ENCODE measurements at regions not wholly inside any gene's neighbourhood (a gene's known extent, or its start where the extent isn't known, plus 50 kb on each side); places are given as distances from the start of the nearest gene placed in this dataset.

GRCh38 chr12:11580125-11580751 lies 69.2 kb upstream of the ETV6 start:
- peaks cover 8% of the 10 kb centered on the region for H3K27me3 Mint-ChIP-seq
- H3K27ac Mint-ChIP-seq, result no peak overlapping the region
- ChIA-PET CTCF (interaction anchor here (0.6 to 10.7 kb wide), 13 partner anchors 10 to 748 kb away, joined by 3 to 234 read pairs (median 4); partner anchors contain the start of gene BCL2L14), POLR2A (interaction anchor here (1.1 to 2.8 kb wide), 3 partner anchors 34 to 453 kb away, joined by 3 to 14 read pairs (median 3); no protein-coding TSS in a partner anchor)
- peaks cover 16% of the 10 kb centered on the region for H3K4me1 Mint-ChIP-seq
- no peaks in the 10 kb centered on the region for H3K36me3 Mint-ChIP-seq (ENCODE audit: low read depth)
- H3K9me3 Mint-ChIP-seq, result no peaks in the 10 kb centered on the region
- DNase-seq, result no peak
- no peak overlapping the region for H3K4me3 Mint-ChIP-seq

- Mint-ChIP-seq H3K27ac (no peak overlapping the region), H3K27me3 (peaks cover 8% of the 10 kb centered on the region), H3K4me3 (no peak overlapping the region), H3K4me1 (peaks cover 16% of the 10 kb centered on the region), H3K9me3 (no peaks in the 10 kb centered on the region), H3K36me3 (ENCODE audit: low read depth) (no peaks in the 10 kb centered on the region)
- ChIA-PET POLR2A (interaction anchor here (1.0 to 2.8 kb wide), 3 partner anchors 185 to 452 kb away, joined by 3 to 14 read pairs (median 3); no protein-coding TSS in a partner anchor), CTCF (interaction anchor here (0.9 to 10.7 kb wide), 13 partner anchors 9 to 752 kb away, joined by 3 to 234 read pairs (median 4); no protein-coding TSS in a partner anchor)
- peak; percentile 66 for DNase-seq
These were observed 68.2 kb upstream of the ETV6 start for GRCh38 chr12:11581179-11581755.

- Mint-ChIP-seq H3K27ac (no peak overlapping the region), H3K36me3 (ENCODE audit: low read depth) (no peaks in the 10 kb centered on the region), H3K9me3 (no peaks in the 10 kb centered on the region), H3K4me3 (no peak overlapping the region), H3K4me1 (peaks cover 12% of the 10 kb centered on the region), H3K27me3 (peaks cover 8% of the 10 kb centered on the region)
- ChIA-PET CTCF (interaction anchor here (10.7 kb wide), 1 partner anchor 450 kb away, joined by 234 read pairs; no protein-coding TSS in a partner anchor), POLR2A (interaction anchor here (1.2 kb wide), 1 partner anchor 449 kb away, joined by 4 read pairs; no protein-coding TSS in a partner anchor)
- no peak for DNase-seq
These were observed 65.1 kb upstream of the ETV6 start for GRCh38 chr12:11584221-11584855.

- Mint-ChIP-seq H3K36me3 (ENCODE audit: low read depth) (no peaks in the 10 kb centered on the region), H3K27me3 (peaks cover 7% of the 10 kb centered on the region), H3K9me3 (no peaks in the 10 kb centered on the region), H3K27ac (no peak overlapping the region), H3K4me3 (no peak overlapping the region), H3K4me1 (no peaks in the 10 kb centered on the region)
- no peak for DNase-seq
- POLR2A ChIA-PET, result no interaction called here
- CTCF ChIA-PET, result interaction anchor here (1.5 kb wide), 1 partner anchor 12 kb away, joined by 4 read pairs; no protein-coding TSS in a partner anchor
These were observed 57.0 kb upstream of the ETV6 start for GRCh38 chr12:11592484-11592883.

- Mint-ChIP-seq H3K4me1 (no peaks in the 10 kb centered on the region), H3K4me3 (no peak overlapping the region), H3K36me3 (ENCODE audit: low read depth) (no peaks in the 10 kb centered on the region), H3K27ac (no peak overlapping the region), H3K9me3 (no peaks in the 10 kb centered on the region), H3K27me3 (peaks cover 7% of the 10 kb centered on the region)
- no peak for DNase-seq
- ChIA-PET POLR2A (no interaction called here), CTCF (interaction anchor here (1.5 kb wide), 2 partner anchors 13 to 439 kb away, joined by 3 to 4 read pairs; no protein-coding TSS in a partner anchor)
These were observed 56.5 kb upstream of the ETV6 start for GRCh38 chr12:11593013-11593412.

GRCh38 chr12:11595080-11595479 lies 54.4 kb upstream of the ETV6 start:
- Mint-ChIP-seq H3K27me3 (peaks cover 4% of the 10 kb centered on the region), H3K9me3 (no peaks in the 10 kb centered on the region), H3K4me1 (no peaks in the 10 kb centered on the region), H3K4me3 (no peak overlapping the region), H3K27ac (no peak overlapping the region), H3K36me3 (ENCODE audit: low read depth) (no peaks in the 10 kb centered on the region)
- CTCF ChIA-PET, result interaction anchor here (0.8 kb wide), 1 partner anchor 438 kb away, joined by 3 read pairs; no protein-coding TSS in a partner anchor
- DNase-seq, result no peak
- POLR2A ChIA-PET, result interaction anchor here (0.7 kb wide), 1 partner anchor 58 kb away, joined by 3 read pairs; no protein-coding TSS in a partner anchor

GRCh38 chr12:11596141-11596540 lies 53.3 kb upstream of the ETV6 start:
- Mint-ChIP-seq H3K4me1 (peaks cover 5% of the 10 kb centered on the region), H3K27ac (no peak overlapping the region), H3K4me3 (no peak overlapping the region), H3K36me3 (ENCODE audit: low read depth) (no peaks in the 10 kb centered on the region), H3K27me3 (peaks cover under 1% of the 10 kb centered on the region), H3K9me3 (no peaks in the 10 kb centered on the region)
- ChIA-PET CTCF (no interaction called here), POLR2A (no interaction called here)
- no peak for DNase-seq

GRCh38 chr12:11598900-11599299 lies 50.6 kb upstream of the ETV6 start:
- no peak for DNase-seq
- H3K9me3 Mint-ChIP-seq, result no peaks in the 10 kb centered on the region
- peaks cover 13% of the 10 kb centered on the region for H3K4me1 Mint-ChIP-seq
- no peaks in the 10 kb centered on the region for H3K27me3 Mint-ChIP-seq
- CTCF ChIA-PET, result no interaction called here
- POLR2A ChIA-PET, result no interaction called here
- H3K36me3 Mint-ChIP-seq (ENCODE audit: low read depth), result no peaks in the 10 kb centered on the region
- H3K27ac Mint-ChIP-seq, result no peak overlapping the region
- H3K4me3 Mint-ChIP-seq, result no peak overlapping the region
